ENCODE measurements at regions not wholly inside any gene's neighbourhood (a gene's known extent, or its start where the extent isn't known, plus 50 kb on each side); places are given as distances from the start of the nearest gene placed in this dataset.

GRCh38 chr13:21777166-21777565 lies 106.3 kb downstream of the FGF9 start:
- Histone ChIP-seq H2AFZ (ENCODE audit: control insufficient read depth, low read length) (no peak overlapping the region), H3K27me3 (ENCODE audit: control insufficient read depth, extremely low read depth, insufficient read depth, low read length) (no peaks in the 10 kb centered on the region), H3K79me2 (ENCODE audit: control insufficient read depth, insufficient read depth, low read length) (no peaks in the 10 kb centered on the region), H3K4me2 (ENCODE audit: control insufficient read depth, extremely low read depth, insufficient read depth, low read depth, low read length) (no peak overlapping the region), H3K4me3 (ENCODE audit: control insufficient read depth in 2 of 3, extremely low read depth in 1 of 3, insufficient read depth in 2 of 3, low read depth in 1 of 3, low read length in 3 of 3) (no peak overlapping the region), H3K9me1 (ENCODE audit: control insufficient read depth, extremely low read depth, insufficient read depth, low read length) (no peaks in the 10 kb centered on the region), H3K9me3 (ENCODE audit: control insufficient read depth, low read depth, low read length) (no peaks in the 10 kb centered on the region), H3K4me1 (ENCODE audit: control insufficient read depth, extremely low read depth, insufficient read depth, low read length) (no peaks in the 10 kb centered on the region), H3K36me3 (ENCODE audit: control insufficient read depth in 2 of 2, extremely low read depth in 1 of 2, insufficient read depth in 2 of 2, low read length in 2 of 2) (no peaks in the 10 kb centered on the region), H3K9ac (ENCODE audit: control insufficient read depth, extremely low read depth, insufficient read depth, low read length) (no peak overlapping the region), H3K27ac (ENCODE audit: control insufficient read depth, insufficient read depth, low read length) (no peak overlapping the region), H4K20me1 (ENCODE audit: control insufficient read depth, extremely low read depth, insufficient read depth, low read length) (no peaks in the 10 kb centered on the region)
- no peak for DNase-seq (ENCODE audit: low read depth, low spot score)
- dilution Hi-C loops (cut with MboI; ENCODE audit: extremely low pct_ligation_motif_present, low sequenced_read_pairs): no loop called here
- TF ChIP-seq EZH2 (IDR thresholded peaks at IDR 0.05; ENCODE audit: low read length) (no peak), CTCF (optimal IDR thresholded peaks at IDR 0.05 in 1 of 3, IDR thresholded peaks at IDR 0.05 in 1 of 3, conservative IDR thresholded peaks at IDR 0.05 in 1 of 3; ENCODE audit: extremely low read depth in 1 of 3, insufficient read depth in 2 of 3, low read length in 3 of 3) (no peak)
- no peak for FAIRE-seq

- dilution Hi-C loops (cut with MboI; ENCODE audit: extremely low pct_ligation_motif_present, low sequenced_read_pairs): no loop called here
- H3K9ac ChIP-seq (ENCODE audit: control insufficient read depth, extremely low read depth, insufficient read depth, low read length): no peak overlapping the region
- H2AFZ ChIP-seq (ENCODE audit: control insufficient read depth, low read length): no peak overlapping the region
- DNase-seq (ENCODE audit: low read depth, low spot score) (no peak), FAIRE-seq (no peak)
- no peaks in the 10 kb centered on the region for H3K9me3 ChIP-seq (ENCODE audit: control insufficient read depth, low read depth, low read length)
- no peaks in the 10 kb centered on the region for H3K79me2 ChIP-seq (ENCODE audit: control insufficient read depth, insufficient read depth, low read length)
- H3K9me1 ChIP-seq (ENCODE audit: control insufficient read depth, extremely low read depth, insufficient read depth, low read length): no peaks in the 10 kb centered on the region
- H3K27me3 ChIP-seq (ENCODE audit: control insufficient read depth, extremely low read depth, insufficient read depth, low read length): no peaks in the 10 kb centered on the region
- no peak overlapping the region for H3K4me3 ChIP-seq (ENCODE audit: control insufficient read depth in 2 of 3, extremely low read depth in 1 of 3, insufficient read depth in 2 of 3, low read depth in 1 of 3, low read length in 3 of 3)
- no peaks in the 10 kb centered on the region for H4K20me1 ChIP-seq (ENCODE audit: control insufficient read depth, extremely low read depth, insufficient read depth, low read length)
- H3K36me3 ChIP-seq (ENCODE audit: control insufficient read depth in 2 of 2, extremely low read depth in 1 of 2, insufficient read depth in 2 of 2, low read length in 2 of 2): no peaks in the 10 kb centered on the region
- no peaks in the 10 kb centered on the region for H3K4me1 ChIP-seq (ENCODE audit: control insufficient read depth, extremely low read depth, insufficient read depth, low read length)
- TF ChIP-seq EZH2 (IDR thresholded peaks at IDR 0.05; ENCODE audit: low read length): no peak
- no peak for TF ChIP-seq CTCF (optimal IDR thresholded peaks at IDR 0.05 in 1 of 3, IDR thresholded peaks at IDR 0.05 in 1 of 3, conservative IDR thresholded peaks at IDR 0.05 in 1 of 3; ENCODE audit: extremely low read depth in 1 of 3, insufficient read depth in 2 of 3, low read length in 3 of 3)
- H3K4me2 ChIP-seq (ENCODE audit: control insufficient read depth, extremely low read depth, insufficient read depth, low read depth, low read length): no peak overlapping the region
- no peak overlapping the region for H3K27ac ChIP-seq (ENCODE audit: control insufficient read depth, insufficient read depth, low read length)
Observed at GRCh38 chr13:21777813-21778212, 106.9 kb downstream of the FGF9 start.

Data from keratinocyte (primary cell).